H9 (cell line): ENCODE measurements at regions not wholly inside any gene's neighbourhood (a gene's known extent, or its start where the extent isn't known, plus 50 kb on each side); places are given as distances from the start of the nearest gene placed in this dataset.

Source experiments
- DNase-seq: peaks from one replicate; pipeline ENCODE4 v3.0.0-alpha.2; 2017
- H2AFZ ChIP-seq: one replicate; pipeline ENCODE4 v1.6.1; 2013; ENCODE audit warnings: mild to moderate bottlenecking, low read length, control low read depth, moderate library complexity
- H2AK5ac ChIP-seq: 2 replicates; pipeline ENCODE4 v1.6.1; 2013; ENCODE audit warnings: low read length, control low read depth, mixed read lengths; ENCODE audit not compliant: insufficient read length
- H2BK120ac ChIP-seq: one replicate; pipeline ENCODE4 v1.6.1; 2013; ENCODE audit warnings: low read depth, mild to moderate bottlenecking, low read length, control low read depth, inconsistent platforms; ENCODE audit not compliant: poor library complexity, severe bottlenecking
- H2BK12ac ChIP-seq: 2 replicates; pipeline ENCODE4 v1.6.1; 2013; ENCODE audit warnings: low read length, control low read depth, mixed read lengths, low read depth; ENCODE audit not compliant: insufficient read length
- H2BK15ac ChIP-seq: 2 replicates; pipeline ENCODE4 v1.6.1; 2013; ENCODE audit warnings: low read depth, low read length, control low read depth
- H2BK20ac ChIP-seq: one replicate; pipeline ENCODE4 v1.6.1; 2013; ENCODE audit warnings: low read depth, mild to moderate bottlenecking, low read length, control low read depth, inconsistent platforms; ENCODE audit not compliant: poor library complexity, severe bottlenecking
- H2BK5ac ChIP-seq: 2 replicates; pipeline ENCODE4 v1.6.1; 2013; ENCODE audit warnings: low read length, control low read depth, mixed read lengths; ENCODE audit not compliant: insufficient read length
- H3K14ac ChIP-seq: 2 replicates; pipeline ENCODE4 v1.6.1; 2013; ENCODE audit warnings: low read length, control low read depth; ENCODE audit not compliant: insufficient read depth
- H3K18ac ChIP-seq: 2 replicates; pipeline ENCODE4 v1.6.1; 2013; ENCODE audit warnings: low read depth, mild to moderate bottlenecking, mixed read lengths, low read length, control low read depth; ENCODE audit not compliant: insufficient read length
- H3K23ac ChIP-seq: 2 replicates; pipeline ENCODE4 v1.6.1; 2013; ENCODE audit warnings: low read length, control low read depth, mixed read lengths, low read depth; ENCODE audit not compliant: insufficient read length
- H3K23me2 ChIP-seq: 2 replicates; pipeline ENCODE4 v1.6.1; 2013; ENCODE audit warnings: low read depth, mild to moderate bottlenecking, mixed read lengths, low read length, control low read depth; ENCODE audit not compliant: insufficient read length, poor library complexity, severe bottlenecking
- H3K27ac ChIP-seq: 2 replicates; pipeline ENCODE4 v1.5.1; 2013; ENCODE audit warnings: low read length, control low read depth, mixed read lengths, low read depth; ENCODE audit not compliant: insufficient read length
- H3K27me3 ChIP-seq: 2 replicates; pipeline ENCODE4 v1.6.1; 2013; ENCODE audit warnings: low read length, control low read depth, inconsistent platforms; ENCODE audit not compliant: insufficient read depth
- H3K4ac ChIP-seq: 2 replicates; pipeline ENCODE4 v1.6.1; 2013; ENCODE audit warnings: low read depth, mild to moderate bottlenecking, control low read depth, inconsistent platforms, low read length, moderate library complexity
- H3K4me1 ChIP-seq: 2 replicates; pipeline ENCODE4 v1.6.1; 2013; ENCODE audit warnings: low read length, control low read depth, inconsistent platforms; ENCODE audit not compliant: insufficient read depth
- H3K4me2 ChIP-seq: 2 replicates; pipeline ENCODE4 v1.6.1; 2013; ENCODE audit warnings: low read length, control low read depth, mixed read lengths; ENCODE audit not compliant: insufficient read length, insufficient read depth
- H3K56ac ChIP-seq: 2 replicates; pipeline ENCODE4 v1.6.1; 2013; ENCODE audit warnings: low read depth, mild to moderate bottlenecking, mixed read lengths, low read length, control low read depth; ENCODE audit not compliant: insufficient read length
- H3K79me1 ChIP-seq: 2 replicates; pipeline ENCODE4 v1.6.1; 2013; ENCODE audit warnings: low read depth, mild to moderate bottlenecking, moderate library complexity, low read length, control low read depth, inconsistent platforms; ENCODE audit not compliant: insufficient read depth, poor library complexity, severe bottlenecking
- H3K79me2 ChIP-seq: 2 replicates; pipeline ENCODE4 v1.6.1; 2013; ENCODE audit warnings: low read length, control low read depth, inconsistent platforms; ENCODE audit not compliant: insufficient read depth
- H3K9ac ChIP-seq: 2 replicates; pipeline ENCODE4 v1.6.1; 2013; ENCODE audit warnings: low read length, control low read depth, mixed read lengths; ENCODE audit not compliant: insufficient read length; ENCODE audit errors: extremely low read depth
- H3K9me3 ChIP-seq: one replicate; pipeline ENCODE4 v1.6.1; 2013; ENCODE audit warnings: low read depth, low read length, inconsistent platforms; ENCODE audit not compliant: control insufficient read depth
- H3T11ph ChIP-seq: one replicate; pipeline ENCODE4 v1.6.1; 2013; ENCODE audit warnings: mild to moderate bottlenecking, low read length, control low read depth, inconsistent platforms
- H4K20me1 ChIP-seq: one replicate; pipeline ENCODE4 v1.6.1; 2013; ENCODE audit not compliant: control insufficient read depth, insufficient read length, insufficient read depth
- H4K5ac ChIP-seq: 2 replicates; pipeline ENCODE4 v1.6.1; 2013; ENCODE audit warnings: low read depth, mild to moderate bottlenecking, mixed read lengths, low read length, control low read depth; ENCODE audit not compliant: insufficient read length
- H4K8ac ChIP-seq: replicated peaks from 2 replicates; pipeline ENCODE4 v1.6.1; 2013; ENCODE audit warnings: low read length, control low read depth, mixed read lengths, low read depth; ENCODE audit not compliant: insufficient read length
- H4K91ac ChIP-seq: 2 replicates; pipeline ENCODE4 v1.6.1; 2013; ENCODE audit warnings: low read depth, mild to moderate bottlenecking, moderate library complexity, mixed read lengths, low read length, control low read depth; ENCODE audit not compliant: insufficient read length
- H3K27ac Mint-ChIP-seq, 3 experiments: 2 replicates in 2 of 3; 3 replicates in 1 of 3; pipeline ENCODE4 v1.8.0; 2020 to 2021; ENCODE audit warnings: mixed read lengths in 3 of 3, mild to moderate bottlenecking in 1 of 3, moderate library complexity in 1 of 3
- H3K27me3 Mint-ChIP-seq: 2 replicates; pipeline ENCODE4 v1.8.0; 2021; ENCODE audit warnings: low read depth, mild to moderate bottlenecking, moderate library complexity, mixed read lengths
- H3K36me3 Mint-ChIP-seq, 3 experiments: 2 replicates in 2 of 3; 3 replicates in 1 of 3; pipeline ENCODE4 v1.8.0; 2020 to 2021; ENCODE audit warnings: low read depth in 3 of 3, mixed read lengths in 3 of 3; ENCODE audit not compliant: insufficient read depth in 1 of 3
- H3K4me1 Mint-ChIP-seq, 2 experiments: 2 replicates each; pipeline ENCODE4 v1.8.0; 2020; ENCODE audit warnings: mixed read lengths in 2 of 2
- H3K4me3 Mint-ChIP-seq, 2 experiments: 2 replicates in 1 of 2; 3 replicates in 1 of 2; pipeline ENCODE4 v1.8.0; 2020 to 2021; ENCODE audit warnings: mild to moderate bottlenecking in 2 of 2, mixed read lengths in 2 of 2, moderate library complexity in 1 of 2
- H3K9me3 Mint-ChIP-seq, 2 experiments: 2 replicates in 1 of 2; 3 replicates in 1 of 2; pipeline ENCODE4 v1.8.0; 2020; ENCODE audit warnings: mild to moderate bottlenecking in 2 of 2, mixed read lengths in 2 of 2, moderate library complexity in 1 of 2
- WGBS: extraction: QIAGEN DNeasy Blood & Tissue Kit; methylation state at CpG from one replicate; pipeline ENCODE4 v1.1.7; 2013; ENCODE audit warnings: missing lambda C conversion rate, low lambda C conversion rate, mixed read lengths; ENCODE audit not compliant: insufficient read length; ENCODE audit errors: extremely low coverage; 5-methylcytosine and 5-hydroxymethylcytosine counted together
- TF ChIP-seq, protein P1 (sequence below): fragments of 200-600 bp; sonication (generic); conservative IDR thresholded peaks from 3 replicates; pipeline ENCODE4 v1.8.0; 2021; ENCODE audit warnings: antibody characterized with exemption, mild to moderate bottlenecking

DNA sequence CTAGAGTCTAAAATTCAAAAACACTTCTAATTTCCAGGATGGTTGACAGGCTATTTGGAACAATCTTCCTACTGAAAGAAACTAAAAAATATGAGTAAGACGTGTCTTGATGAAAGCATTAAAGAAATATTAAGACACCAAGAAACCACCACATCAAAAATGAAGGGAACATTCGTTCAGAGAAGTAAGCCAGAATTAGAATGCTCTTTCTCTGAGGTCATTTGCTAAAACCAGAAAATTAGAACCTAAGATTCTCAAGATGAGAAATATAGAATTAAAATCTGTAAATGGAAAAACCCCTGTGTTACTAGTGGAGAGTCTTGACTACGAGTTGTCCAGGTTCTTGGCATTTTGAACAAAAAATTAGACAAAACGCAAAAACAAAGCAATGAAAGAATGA lies 54.8 kb upstream of the YWHAQ start:
- Histone ChIP-seq H3K4me1 (no peaks in the 10 kb centered on the region), H4K5ac (no peak overlapping the region), H3K9me3 (no peaks in the 10 kb centered on the region), H3K14ac (no peak overlapping the region), H3K27ac (no peak overlapping the region), H3K4ac (no peak overlapping the region), H2BK15ac (no peak overlapping the region), H3K79me2 (no peaks in the 10 kb centered on the region), H3K56ac (no peak overlapping the region), H3K9ac (no peak overlapping the region), H3K79me1 (no peaks in the 10 kb centered on the region), H2AK5ac (no peak overlapping the region), H3T11ph (no peak overlapping the region), H3K27me3 (no peaks in the 10 kb centered on the region), H2BK20ac (no peak overlapping the region), H3K23me2 (no peaks in the 10 kb centered on the region), H2AFZ (no peak overlapping the region), H4K20me1 (no peaks in the 10 kb centered on the region), H3K23ac (no peak overlapping the region), H3K18ac (no peak overlapping the region), H2BK12ac (no peak overlapping the region), H4K8ac (no peak overlapping the region), H2BK120ac (no peak overlapping the region), H2BK5ac (no peak overlapping the region), H4K91ac (no peak overlapping the region), H3K4me2 (no peak overlapping the region)
- Mint-ChIP-seq H3K36me3 (no peaks in the 10 kb centered on the region), H3K4me3 (no peak overlapping the region), H3K4me1 (peaks cover 7 to 12% of the 10 kb centered on the region in 2 experiments), H3K27ac (no peak overlapping the region), H3K9me3 (no peaks in the 10 kb centered on the region), H3K27me3 (no peaks in the 10 kb centered on the region; the same call in 1 of the 2 replicates)
- TF ChIP-seq, protein P1, sequence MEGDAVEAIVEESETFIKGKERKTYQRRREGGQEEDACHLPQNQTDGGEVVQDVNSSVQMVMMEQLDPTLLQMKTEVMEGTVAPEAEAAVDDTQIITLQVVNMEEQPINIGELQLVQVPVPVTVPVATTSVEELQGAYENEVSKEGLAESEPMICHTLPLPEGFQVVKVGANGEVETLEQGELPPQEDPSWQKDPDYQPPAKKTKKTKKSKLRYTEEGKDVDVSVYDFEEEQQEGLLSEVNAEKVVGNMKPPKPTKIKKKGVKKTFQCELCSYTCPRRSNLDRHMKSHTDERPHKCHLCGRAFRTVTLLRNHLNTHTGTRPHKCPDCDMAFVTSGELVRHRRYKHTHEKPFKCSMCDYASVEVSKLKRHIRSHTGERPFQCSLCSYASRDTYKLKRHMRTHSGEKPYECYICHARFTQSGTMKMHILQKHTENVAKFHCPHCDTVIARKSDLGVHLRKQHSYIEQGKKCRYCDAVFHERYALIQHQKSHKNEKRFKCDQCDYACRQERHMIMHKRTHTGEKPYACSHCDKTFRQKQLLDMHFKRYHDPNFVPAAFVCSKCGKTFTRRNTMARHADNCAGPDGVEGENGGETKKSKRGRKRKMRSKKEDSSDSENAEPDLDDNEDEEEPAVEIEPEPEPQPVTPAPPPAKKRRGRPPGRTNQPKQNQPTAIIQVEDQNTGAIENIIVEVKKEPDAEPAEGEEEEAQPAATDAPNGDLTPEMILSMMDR = no peak
- no CpG with 5 or more reads among the region's 4 CpGs for WGBS
- no peak for DNase-seq
